Ishikawa (cell line): ENCODE measurements at regions not wholly inside any gene's neighbourhood (a gene's known extent, or its start where the extent isn't known, plus 50 kb on each side); places are given as distances from the start of the nearest gene placed in this dataset.

Source experiments
- CEBPB ChIP-seq: IDR thresholded peaks from 2 replicates; pipeline ENCODE4 v1.6.1; 2012
- CREB1 ChIP-seq: IDR thresholded peaks from 2 replicates; pipeline ENCODE4 v1.6.1; 2012; ENCODE audit warnings: low read depth
- EGR1 ChIP-seq: IDR thresholded peaks from 2 replicates; pipeline ENCODE4 v1.6.1; 2012
- EP300 ChIP-seq: IDR thresholded peaks from 2 replicates; pipeline ENCODE4 v1.6.1; 2012; ENCODE audit warnings: borderline replicate concordance
- FOXM1 ChIP-seq: IDR thresholded peaks from 2 replicates; pipeline ENCODE4 v1.6.1; 2012; ENCODE audit warnings: low read depth, borderline replicate concordance
- MAX ChIP-seq: IDR thresholded peaks from 2 replicates; pipeline ENCODE4 v1.6.1; 2012
- NFIC ChIP-seq: IDR thresholded peaks from 2 replicates; pipeline ENCODE4 v1.6.1; 2012
- RAD21 ChIP-seq: IDR thresholded peaks from 2 replicates; pipeline ENCODE4 v1.6.1; 2012; ENCODE audit warnings: low read depth
- REST ChIP-seq: IDR thresholded peaks from 2 replicates; pipeline ENCODE4 v1.6.1; 2012; ENCODE audit warnings: low read depth, mild to moderate bottlenecking
- TAF1 ChIP-seq: IDR thresholded peaks from 2 replicates; pipeline ENCODE4 v1.6.1; 2012; ENCODE audit warnings: low read depth, mild to moderate bottlenecking
- TCF12 ChIP-seq: IDR thresholded peaks from 2 replicates; pipeline ENCODE4 v1.6.1; 2012; ENCODE audit warnings: low read depth
- TEAD4 ChIP-seq: IDR thresholded peaks from 2 replicates; pipeline ENCODE4 v1.6.1; 2012
- USF1 ChIP-seq: IDR thresholded peaks from 2 replicates; pipeline ENCODE4 v1.6.1; 2012
- YY1 ChIP-seq: IDR thresholded peaks from 2 replicates; pipeline ENCODE4 v1.6.1; 2012; ENCODE audit warnings: low read depth
- ZBTB7A ChIP-seq: IDR thresholded peaks from 2 replicates; pipeline ENCODE4 v1.6.1; 2012; ENCODE audit warnings: low read depth

GRCh38 chr19:31148671-31149070 lies 200.6 kb downstream of the TSHZ3 start:
- TF ChIP-seq CREB1 (no peak), TAF1 (no peak), USF1 (no peak), RAD21 (no peak), CEBPB (no peak), ZBTB7A (no peak), YY1 (no peak), NFIC (no peak), FOXM1 (no peak), TEAD4 (no peak)

GRCh38 chr19:31147234-31147633 lies 202.0 kb downstream of the TSHZ3 start:
- TF ChIP-seq RAD21 (no peak), YY1 (no peak), EP300 (no peak), USF1 (no peak), NFIC (no peak), ZBTB7A (no peak), REST (no peak), MAX (no peak), TEAD4 (no peak)

- TF ChIP-seq CEBPB (no peak), EGR1 (no peak), MAX (no peak), TCF12 (no peak), ZBTB7A (no peak), RAD21 (no peak), YY1 (no peak), USF1 (no peak), REST (no peak), CREB1 (no peak), NFIC (no peak), FOXM1 (no peak)
These were observed 202.6 kb downstream of the TSHZ3 start for GRCh38 chr19:31146546-31147183.

- TF ChIP-seq TAF1 = no peak
- no peak for TF ChIP-seq EP300
- no peak for TF ChIP-seq FOXM1
- no peak for TF ChIP-seq ZBTB7A
- TF ChIP-seq YY1 = no peak
- TF ChIP-seq CEBPB = no peak
- no peak for TF ChIP-seq USF1
- no peak for TF ChIP-seq EGR1
- no peak for TF ChIP-seq REST
- no peak for TF ChIP-seq RAD21
- no peak for TF ChIP-seq TEAD4
- no peak for TF ChIP-seq TCF12
- TF ChIP-seq CREB1 = no peak
- no peak for TF ChIP-seq MAX
These were observed 203.2 kb downstream of the TSHZ3 start for GRCh38 chr19:31146015-31146414.
